Esophagus muscularis mucosa (tissue), 4 donors: ENCODE measurements at regions not wholly inside any gene's neighbourhood (a gene's known extent, or its start where the extent isn't known, plus 50 kb on each side); places are given as distances from the start of the nearest gene placed in this dataset.

Experiments used
- EP300 ChIP-seq: sonication (generic); formaldehyde crosslinking; IDR thresholded peaks from one replicate; pipeline ENCODE4 v1.6.1; 2017; ENCODE audit warnings: antibody characterized with exemption
- POLR2A ChIP-seq: fragments of 450-650 bp; IDR thresholded peaks from one replicate; pipeline ENCODE4 v1.6.1; 2017; ENCODE audit warnings: antibody characterized with exemption, moderate library complexity, mild to moderate bottlenecking, low read depth
- POLR2AphosphoS5 ChIP-seq, 2 donors: sonication (generic); formaldehyde crosslinking; IDR thresholded peaks; one replicate each; pipeline ENCODE4 v1.6.1; 2017; ENCODE audit warnings: antibody characterized with exemption in 2 of 2
- TF ChIP-seq, protein P1 (sequence below), 3 experiments: fragments of 200-600 bp in 2 of 3; fragments of 450-650 bp in 1 of 3; sonication (generic) in 2 of 3; IDR thresholded peaks; one replicate each; pipeline ENCODE4 v1.5.1; 2017 to 2019; ENCODE audit warnings: antibody characterized with exemption in 3 of 3, mild to moderate bottlenecking in 2 of 3, moderate library complexity in 1 of 3

DNA sequence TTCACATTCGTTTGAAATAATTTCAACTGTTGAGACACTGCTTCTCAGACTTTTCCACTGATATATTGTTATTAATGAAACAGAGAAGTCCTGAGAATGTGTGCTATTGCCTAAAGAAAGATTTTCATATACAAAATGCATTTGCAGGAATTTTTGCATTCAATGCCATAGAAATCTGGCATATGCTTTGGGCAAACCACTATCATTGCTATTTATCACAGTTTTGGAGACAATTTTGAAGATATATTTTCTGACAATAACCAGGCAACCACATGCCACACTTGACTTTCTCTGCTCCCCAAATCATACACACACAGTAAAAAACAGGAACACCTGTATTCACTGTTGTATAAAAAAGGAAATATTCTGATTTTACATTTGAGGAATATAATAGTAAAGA lies 1303.7 kb upstream of the IGFBP7 start:
- TF ChIP-seq POLR2A (no peak), POLR2AphosphoS5 (IDR thresholded peaks at IDR 0.05) (no peak), EP300 (no peak)
- TF ChIP-seq, protein P1, sequence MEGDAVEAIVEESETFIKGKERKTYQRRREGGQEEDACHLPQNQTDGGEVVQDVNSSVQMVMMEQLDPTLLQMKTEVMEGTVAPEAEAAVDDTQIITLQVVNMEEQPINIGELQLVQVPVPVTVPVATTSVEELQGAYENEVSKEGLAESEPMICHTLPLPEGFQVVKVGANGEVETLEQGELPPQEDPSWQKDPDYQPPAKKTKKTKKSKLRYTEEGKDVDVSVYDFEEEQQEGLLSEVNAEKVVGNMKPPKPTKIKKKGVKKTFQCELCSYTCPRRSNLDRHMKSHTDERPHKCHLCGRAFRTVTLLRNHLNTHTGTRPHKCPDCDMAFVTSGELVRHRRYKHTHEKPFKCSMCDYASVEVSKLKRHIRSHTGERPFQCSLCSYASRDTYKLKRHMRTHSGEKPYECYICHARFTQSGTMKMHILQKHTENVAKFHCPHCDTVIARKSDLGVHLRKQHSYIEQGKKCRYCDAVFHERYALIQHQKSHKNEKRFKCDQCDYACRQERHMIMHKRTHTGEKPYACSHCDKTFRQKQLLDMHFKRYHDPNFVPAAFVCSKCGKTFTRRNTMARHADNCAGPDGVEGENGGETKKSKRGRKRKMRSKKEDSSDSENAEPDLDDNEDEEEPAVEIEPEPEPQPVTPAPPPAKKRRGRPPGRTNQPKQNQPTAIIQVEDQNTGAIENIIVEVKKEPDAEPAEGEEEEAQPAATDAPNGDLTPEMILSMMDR (IDR thresholded peaks at IDR 0.05): no peak
